Parathyroid adenoma (tissue), 2 donors: ENCODE measurements at regions not wholly inside any gene's neighbourhood (a gene's known extent, or its start where the extent isn't known, plus 50 kb on each side); places are given as distances from the start of the nearest gene placed in this dataset.
"Not testable (repeated sequence)": the region's sequence is repeated elsewhere in the genome, so short reads cannot be mapped to it uniquely, and the experiment has no call there.

Experiments
- H2AFZ ChIP-seq: fragments of 300-600 bp; sonication (generic); one replicate; pipeline ENCODE4 v1.7.0; 2017; ENCODE audit warnings: antibody characterized with exemption, mild to moderate bottlenecking
- H3K27ac ChIP-seq: fragments of 300-600 bp; sonication (generic); one replicate; pipeline ENCODE4 v1.7.0; 2017
- H3K27me3 ChIP-seq: fragments of 300-600 bp; sonication (generic); one replicate; pipeline ENCODE4 v1.7.0; 2017; ENCODE audit warnings: low read length; ENCODE audit not compliant: control insufficient read depth, insufficient read depth
- H3K36me3 ChIP-seq: fragments of 300-600 bp; sonication (generic); one replicate; pipeline ENCODE4 v1.7.0; 2017; ENCODE audit warnings: low read length; ENCODE audit not compliant: control insufficient read depth, insufficient read depth
- H3K4me1 ChIP-seq: fragments of 300-600 bp; sonication (generic); one replicate; pipeline ENCODE4 v1.7.0; 2017; ENCODE audit warnings: control low read depth
- H3K4me2 ChIP-seq: fragments of 300-600 bp; sonication (generic); one replicate; pipeline ENCODE4 v1.7.0; 2017; ENCODE audit warnings: low read length
- H3K4me3 ChIP-seq: fragments of 300-600 bp; sonication (generic); one replicate; pipeline ENCODE4 v1.7.0; 2017; ENCODE audit warnings: low read depth, low read length
- H3K79me2 ChIP-seq: fragments of 300-600 bp; sonication (generic); one replicate; pipeline ENCODE4 v1.7.0; 2017; ENCODE audit warnings: control low read depth
- H3K9ac ChIP-seq: fragments of 300-600 bp; sonication (generic); one replicate; pipeline ENCODE4 v1.7.0; 2017; ENCODE audit warnings: mild to moderate bottlenecking
- H3K9me3 ChIP-seq: fragments of 300-600 bp; sonication (generic); one replicate; pipeline ENCODE4 v1.7.0; 2017; ENCODE audit warnings: low read length; ENCODE audit not compliant: control insufficient read depth
- TF ChIP-seq, protein P1 (sequence below): fragments of 300-600 bp; sonication (generic); IDR thresholded peaks from one replicate; pipeline ENCODE4 v1.7.0; 2017; ENCODE audit warnings: antibody characterized with exemption, mild to moderate bottlenecking
- donor health status: primary hyperparathyroidism.

DNA sequence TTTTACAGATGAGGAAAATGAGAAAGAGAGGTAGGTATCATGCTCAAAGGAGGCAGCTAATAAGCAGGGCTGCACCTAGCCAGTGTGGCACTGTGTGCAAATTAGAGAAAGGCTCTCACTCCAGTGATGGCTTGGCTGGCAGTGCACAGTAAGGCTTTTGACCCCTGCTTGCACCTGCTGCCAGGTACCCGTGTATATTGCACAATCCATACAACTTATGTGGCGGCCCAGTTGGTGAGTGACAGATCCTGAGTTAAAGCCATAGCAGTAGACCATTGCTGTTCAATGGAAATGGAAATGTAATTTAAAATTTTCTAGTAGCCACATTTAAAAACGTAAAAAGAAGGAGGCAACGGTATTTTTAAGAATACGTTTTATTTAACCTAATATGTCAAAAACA is 266.4 kb upstream of the AZI2 start:
- Histone ChIP-seq H2AFZ (no peak overlapping the region), H3K4me2 (no peak overlapping the region), H3K36me3 (no peaks in the 10 kb centered on the region), H3K4me3 (no peak overlapping the region), H3K79me2 (no peaks in the 10 kb centered on the region), H3K9me3 (no peaks in the 10 kb centered on the region), H3K27me3 (no peaks in the 10 kb centered on the region), H3K9ac (no peak overlapping the region), H3K4me1 (no peaks in the 10 kb centered on the region), H3K27ac (no peak overlapping the region)
- TF ChIP-seq, protein P1, sequence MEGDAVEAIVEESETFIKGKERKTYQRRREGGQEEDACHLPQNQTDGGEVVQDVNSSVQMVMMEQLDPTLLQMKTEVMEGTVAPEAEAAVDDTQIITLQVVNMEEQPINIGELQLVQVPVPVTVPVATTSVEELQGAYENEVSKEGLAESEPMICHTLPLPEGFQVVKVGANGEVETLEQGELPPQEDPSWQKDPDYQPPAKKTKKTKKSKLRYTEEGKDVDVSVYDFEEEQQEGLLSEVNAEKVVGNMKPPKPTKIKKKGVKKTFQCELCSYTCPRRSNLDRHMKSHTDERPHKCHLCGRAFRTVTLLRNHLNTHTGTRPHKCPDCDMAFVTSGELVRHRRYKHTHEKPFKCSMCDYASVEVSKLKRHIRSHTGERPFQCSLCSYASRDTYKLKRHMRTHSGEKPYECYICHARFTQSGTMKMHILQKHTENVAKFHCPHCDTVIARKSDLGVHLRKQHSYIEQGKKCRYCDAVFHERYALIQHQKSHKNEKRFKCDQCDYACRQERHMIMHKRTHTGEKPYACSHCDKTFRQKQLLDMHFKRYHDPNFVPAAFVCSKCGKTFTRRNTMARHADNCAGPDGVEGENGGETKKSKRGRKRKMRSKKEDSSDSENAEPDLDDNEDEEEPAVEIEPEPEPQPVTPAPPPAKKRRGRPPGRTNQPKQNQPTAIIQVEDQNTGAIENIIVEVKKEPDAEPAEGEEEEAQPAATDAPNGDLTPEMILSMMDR = no peak

DNA sequence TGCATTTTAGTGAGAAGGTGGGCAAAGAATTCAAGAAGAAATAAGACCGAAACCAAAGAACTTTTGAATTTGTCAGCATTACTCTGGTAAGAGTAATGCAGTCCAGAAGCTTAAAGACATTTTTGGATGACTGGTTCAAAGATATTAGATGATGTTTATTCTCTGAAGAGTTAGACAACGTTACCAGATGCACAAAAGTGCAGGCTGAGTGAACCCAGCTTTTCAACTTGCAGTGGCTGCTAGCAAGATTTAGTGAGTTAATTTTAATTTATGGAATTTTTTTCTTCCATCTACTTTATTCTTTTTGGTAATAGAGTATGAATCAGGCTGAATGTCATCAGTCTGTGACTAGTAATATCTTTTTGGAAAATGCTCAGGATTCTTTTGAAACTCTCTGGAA is 267.3 kb upstream of the AZI2 start:
- no peaks in the 10 kb centered on the region for H3K9me3 ChIP-seq
- H3K79me2 ChIP-seq = no peaks in the 10 kb centered on the region
- no peaks in the 10 kb centered on the region for H3K27me3 ChIP-seq
- no peaks in the 10 kb centered on the region for H3K36me3 ChIP-seq
- H3K4me3 ChIP-seq = no peak overlapping the region
- TF ChIP-seq, protein P1 = no peak
- H2AFZ ChIP-seq = no peak overlapping the region
- no peak overlapping the region for H3K9ac ChIP-seq
- no peaks in the 10 kb centered on the region for H3K4me1 ChIP-seq
- H3K4me2 ChIP-seq = no peak overlapping the region
- H3K27ac ChIP-seq = no peak overlapping the region

DNA sequence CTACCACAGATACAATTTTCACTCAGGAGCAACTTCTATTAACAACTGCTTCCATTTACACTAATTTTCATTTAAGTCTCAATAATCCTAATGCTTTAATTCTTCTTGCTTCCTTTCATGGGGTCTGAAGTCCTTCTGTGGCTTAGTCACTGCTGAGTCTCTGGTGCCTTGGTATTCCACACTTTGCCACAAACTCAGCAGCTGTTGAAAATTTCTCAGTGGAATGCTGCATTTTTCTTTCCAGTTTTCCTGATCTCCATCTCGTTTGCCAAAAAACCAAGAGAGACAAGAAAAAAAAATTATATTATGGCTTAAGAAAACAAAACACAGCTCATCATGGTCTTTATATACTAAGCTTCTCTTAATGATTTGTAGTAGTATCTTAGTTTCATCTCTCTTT is 269.2 kb upstream of the AZI2 start:
- Histone ChIP-seq H3K27me3 (no peaks in the 10 kb centered on the region), H3K9ac (no peak overlapping the region), H3K4me3 (no peak overlapping the region), H2AFZ (no peak overlapping the region), H3K79me2 (no peaks in the 10 kb centered on the region), H3K4me2 (no peak overlapping the region), H3K9me3 (no peaks in the 10 kb centered on the region), H3K27ac (no peak overlapping the region), H3K4me1 (no peaks in the 10 kb centered on the region), H3K36me3 (no peaks in the 10 kb centered on the region)
- TF ChIP-seq, protein P1 = no peak

DNA sequence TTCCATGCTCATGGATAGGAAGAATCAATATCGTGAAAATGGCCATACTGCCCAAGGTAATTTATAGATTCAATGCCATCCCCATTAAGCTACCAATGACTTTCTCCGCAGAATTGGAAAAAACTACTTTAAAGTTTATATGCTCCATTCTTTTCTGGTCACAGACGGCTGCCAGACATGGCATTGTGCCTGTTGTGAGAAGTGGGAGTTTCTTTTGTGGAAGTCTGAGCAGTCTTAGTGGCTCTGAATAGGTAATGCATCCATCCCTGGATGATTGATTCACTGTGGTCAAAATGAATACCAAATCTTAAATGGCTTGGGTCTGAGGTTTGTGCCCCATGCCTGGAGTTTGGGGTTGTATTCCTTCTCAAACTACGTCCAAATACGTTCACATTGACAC is 274.5 kb upstream of the AZI2 start:
- Histone ChIP-seq H2AFZ (no peak overlapping the region), H3K9me3 (no peaks in the 10 kb centered on the region), H3K27me3 (no peaks in the 10 kb centered on the region), H3K79me2 (no peaks in the 10 kb centered on the region), H3K36me3 (no peaks in the 10 kb centered on the region), H3K9ac (no peak overlapping the region), H3K27ac (no peak overlapping the region), H3K4me3 (no peak overlapping the region), H3K4me1 (no peaks in the 10 kb centered on the region), H3K4me2 (no peak overlapping the region)
- TF ChIP-seq, protein P1 = no peak

DNA sequence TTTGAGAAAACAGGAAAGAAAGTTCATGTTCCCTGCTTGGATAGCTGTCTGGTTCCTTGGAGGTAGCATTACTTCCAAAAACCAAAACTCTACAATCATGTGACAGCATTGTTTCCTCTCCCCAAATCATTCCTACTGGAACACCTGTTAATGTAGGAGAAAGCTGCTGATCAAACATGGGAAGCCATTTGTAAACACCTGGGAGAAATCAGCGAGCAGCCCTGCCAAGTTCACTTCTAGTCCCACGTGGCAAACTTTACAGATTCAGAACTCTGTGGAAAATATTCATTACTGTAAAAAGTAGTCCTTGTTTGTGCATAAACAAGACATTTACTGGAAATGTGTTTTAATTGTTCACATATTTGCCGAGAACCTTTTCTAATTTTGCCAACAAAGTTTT is 275.5 kb upstream of the AZI2 start:
- H3K36me3 ChIP-seq = no peaks in the 10 kb centered on the region
- no peak overlapping the region for H3K4me3 ChIP-seq
- no peak overlapping the region for H2AFZ ChIP-seq
- no peaks in the 10 kb centered on the region for H3K4me1 ChIP-seq
- H3K27ac ChIP-seq = no peak overlapping the region
- H3K4me2 ChIP-seq = no peak overlapping the region
- H3K9ac ChIP-seq = no peak overlapping the region
- no peaks in the 10 kb centered on the region for H3K9me3 ChIP-seq
- H3K27me3 ChIP-seq = no peaks in the 10 kb centered on the region
- no peaks in the 10 kb centered on the region for H3K79me2 ChIP-seq
- TF ChIP-seq, protein P1 = no peak

DNA sequence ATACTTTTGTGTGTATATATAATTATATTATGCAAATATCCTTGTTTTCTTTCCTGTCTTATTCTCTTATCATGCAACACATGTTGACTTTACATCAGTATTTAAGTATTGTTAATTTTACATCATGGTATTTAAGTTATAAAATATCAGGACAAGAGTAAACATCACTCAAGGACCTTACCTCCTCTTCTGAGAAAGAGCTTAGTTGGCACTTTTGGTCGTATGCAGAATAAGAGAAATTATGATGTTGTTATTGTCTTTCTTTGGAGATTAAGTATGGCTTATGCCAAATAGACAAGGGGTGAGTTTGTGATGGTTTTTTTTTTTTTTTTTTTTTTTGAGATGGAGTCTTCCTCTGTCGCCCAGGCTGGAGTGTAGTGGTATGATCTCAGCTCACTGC is 279.2 kb upstream of the AZI2 start:
- H3K4me3 ChIP-seq, H3K9ac ChIP-seq, H3K79me2 ChIP-seq, H3K4me2 ChIP-seq, H3K4me1 ChIP-seq, H3K36me3 ChIP-seq, H3K9me3 ChIP-seq, H3K27ac ChIP-seq, H3K27me3 ChIP-seq, H2AFZ ChIP-seq: not testable (repeated sequence)
